Loucy (cell line): ENCODE measurements at regions not wholly inside any gene's neighbourhood (a gene's known extent, or its start where the extent isn't known, plus 50 kb on each side); places are given as distances from the start of the nearest gene placed in this dataset.

ENCODE experiments used
- H2AFZ ChIP-seq: fragments of 200-600 bp; sonication (generic); 2 replicates; pipeline ENCODE4 v1.6.0; 2016; ENCODE audit warnings: antibody characterized with exemption, mild to moderate bottlenecking, low read length, moderate library complexity
- H3F3A ChIP-seq: fragments of 200-600 bp; 2 replicates; pipeline ENCODE4 v1.6.0; 2016; ENCODE audit warnings: antibody characterized with exemption, low read depth, mild to moderate bottlenecking
- H3K27me3 ChIP-seq: fragments of 200-600 bp; sonication (generic); 2 replicates; pipeline ENCODE4 v1.6.1; 2014; ENCODE audit warnings: low read length, mild to moderate bottlenecking; ENCODE audit not compliant: insufficient read depth, poor library complexity, severe bottlenecking
- H3K36me3 ChIP-seq: fragments of 200-600 bp; sonication (generic); 2 replicates; pipeline ENCODE4 v1.6.1; 2016; ENCODE audit warnings: low read length; ENCODE audit not compliant: insufficient read depth
- H3K4me1 ChIP-seq: fragments of 200-600 bp; sonication (generic); 2 replicates; pipeline ENCODE4 v1.5.1; 2014; ENCODE audit warnings: low read length, mild to moderate bottlenecking; ENCODE audit not compliant: insufficient read depth, poor library complexity, severe bottlenecking
- H3K4me2 ChIP-seq: fragments of 200-600 bp; sonication (generic); 2 replicates; pipeline ENCODE4 v1.6.0; 2014; ENCODE audit warnings: antibody characterized with exemption, low read length, low read depth, mild to moderate bottlenecking; ENCODE audit not compliant: poor library complexity, severe bottlenecking
- H3K4me3 ChIP-seq: fragments of 200-600 bp; sonication (generic); 2 replicates; pipeline ENCODE4 v1.5.1; 2014; ENCODE audit warnings: low read length, mild to moderate bottlenecking, mixed read lengths; ENCODE audit not compliant: poor library complexity, severe bottlenecking
- H3K79me2 ChIP-seq: fragments of 200-600 bp; sonication (generic); 2 replicates; pipeline ENCODE4 v1.6.1; 2014; ENCODE audit warnings: low read length; ENCODE audit not compliant: insufficient read depth
- H3K9ac ChIP-seq: fragments of 200-600 bp; sonication (generic); 2 replicates; pipeline ENCODE4 v1.6.0; 2014; ENCODE audit warnings: mild to moderate bottlenecking, low read depth, low read length, moderate library complexity; ENCODE audit not compliant: poor library complexity, severe bottlenecking
- H3K9me2 ChIP-seq: fragments of 200-600 bp; sonication (generic); replicated peaks from 2 replicates; pipeline ENCODE4 v1.6.1; 2016; ENCODE audit warnings: low read depth, low read length, mixed read lengths
- H3K9me3 ChIP-seq: fragments of 200-600 bp; sonication (generic); 2 replicates; pipeline ENCODE4 v1.6.1; 2014; ENCODE audit warnings: mild to moderate bottlenecking, antibody characterized with exemption, low read length, low read depth; ENCODE audit not compliant: insufficient read depth
- H4K20me1 ChIP-seq: fragments of 200-600 bp; sonication (generic); 2 replicates; pipeline ENCODE4 v1.6.0; 2014; ENCODE audit warnings: antibody characterized with exemption, low read length, mild to moderate bottlenecking; ENCODE audit not compliant: insufficient read depth, poor library complexity, severe bottlenecking
- EZH2phosphoT487 ChIP-seq: fragments of 200-600 bp; IDR thresholded peaks from 2 replicates; pipeline ENCODE4 v1.6.1; 2018; ENCODE audit warnings: antibody characterized with exemption, mild to moderate bottlenecking, moderate library complexity, borderline replicate concordance
- TF ChIP-seq, protein P1 (sequence below): fragments of 200-600 bp; sonication (generic); conservative IDR thresholded peaks from 2 replicates; pipeline ENCODE4 v1.5.1; 2014; ENCODE audit warnings: mild to moderate bottlenecking, antibody characterized with exemption, low read length

DNA sequence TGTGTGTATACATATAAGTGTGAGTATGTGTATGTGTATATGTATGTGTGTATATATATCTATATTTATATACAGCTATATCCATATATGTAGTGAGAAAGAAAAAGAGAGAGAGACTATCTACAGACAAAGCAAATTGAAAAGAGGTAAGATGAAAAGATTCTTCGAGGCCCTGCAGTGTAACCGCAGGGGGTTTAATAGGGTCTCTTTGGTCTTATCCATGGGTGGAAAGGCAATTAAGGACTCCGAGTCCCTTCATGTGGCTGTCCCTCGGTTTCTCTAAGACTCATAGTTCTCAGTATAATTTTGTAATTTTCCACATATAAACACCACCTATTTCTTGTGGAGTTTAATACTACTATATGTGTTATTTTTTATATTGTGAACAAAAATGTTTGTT, 50.6 kb upstream of the JAZF1 start:
- Histone ChIP-seq H3K27me3 (no peaks in the 10 kb centered on the region), H3K4me2 (no peak overlapping the region), H4K20me1 (no peaks in the 10 kb centered on the region), H2AFZ (no peak overlapping the region), H3K79me2 (no peaks in the 10 kb centered on the region), H3K9me2 (no peaks in the 10 kb centered on the region), H3K9me3 (no peaks in the 10 kb centered on the region), H3F3A (no peaks in the 10 kb centered on the region), H3K4me1 (peaks cover 11% of the 10 kb centered on the region), H3K4me3 (no peak overlapping the region), H3K9ac (no peak overlapping the region), H3K36me3 (no peaks in the 10 kb centered on the region)
- TF ChIP-seq, protein P1, sequence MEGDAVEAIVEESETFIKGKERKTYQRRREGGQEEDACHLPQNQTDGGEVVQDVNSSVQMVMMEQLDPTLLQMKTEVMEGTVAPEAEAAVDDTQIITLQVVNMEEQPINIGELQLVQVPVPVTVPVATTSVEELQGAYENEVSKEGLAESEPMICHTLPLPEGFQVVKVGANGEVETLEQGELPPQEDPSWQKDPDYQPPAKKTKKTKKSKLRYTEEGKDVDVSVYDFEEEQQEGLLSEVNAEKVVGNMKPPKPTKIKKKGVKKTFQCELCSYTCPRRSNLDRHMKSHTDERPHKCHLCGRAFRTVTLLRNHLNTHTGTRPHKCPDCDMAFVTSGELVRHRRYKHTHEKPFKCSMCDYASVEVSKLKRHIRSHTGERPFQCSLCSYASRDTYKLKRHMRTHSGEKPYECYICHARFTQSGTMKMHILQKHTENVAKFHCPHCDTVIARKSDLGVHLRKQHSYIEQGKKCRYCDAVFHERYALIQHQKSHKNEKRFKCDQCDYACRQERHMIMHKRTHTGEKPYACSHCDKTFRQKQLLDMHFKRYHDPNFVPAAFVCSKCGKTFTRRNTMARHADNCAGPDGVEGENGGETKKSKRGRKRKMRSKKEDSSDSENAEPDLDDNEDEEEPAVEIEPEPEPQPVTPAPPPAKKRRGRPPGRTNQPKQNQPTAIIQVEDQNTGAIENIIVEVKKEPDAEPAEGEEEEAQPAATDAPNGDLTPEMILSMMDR = no peak
- no peak for TF ChIP-seq EZH2phosphoT487

DNA sequence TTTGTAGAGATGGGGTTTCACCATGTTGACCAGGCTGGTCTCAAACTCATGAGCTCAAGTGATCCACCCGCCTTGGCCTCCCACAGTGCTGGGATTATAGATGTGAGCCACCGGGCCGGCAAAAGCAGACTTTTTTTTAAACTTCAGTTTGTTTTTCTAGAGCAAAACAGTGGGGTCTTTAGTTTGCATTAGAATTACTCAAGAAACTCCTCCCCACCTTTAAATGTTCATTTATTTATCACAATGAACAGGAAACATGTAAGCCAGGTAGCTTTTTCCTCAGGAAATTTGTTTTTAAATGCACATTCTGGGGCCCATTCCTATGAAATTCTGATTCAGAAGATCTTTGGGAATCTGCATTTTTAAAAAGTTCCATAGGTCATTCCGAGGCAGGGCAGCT, 56.0 kb upstream of the JAZF1 start:
- TF ChIP-seq, protein P1 = no peak
- TF ChIP-seq EZH2phosphoT487 = no peak
- no peak overlapping the region for H3K9ac ChIP-seq

DNA sequence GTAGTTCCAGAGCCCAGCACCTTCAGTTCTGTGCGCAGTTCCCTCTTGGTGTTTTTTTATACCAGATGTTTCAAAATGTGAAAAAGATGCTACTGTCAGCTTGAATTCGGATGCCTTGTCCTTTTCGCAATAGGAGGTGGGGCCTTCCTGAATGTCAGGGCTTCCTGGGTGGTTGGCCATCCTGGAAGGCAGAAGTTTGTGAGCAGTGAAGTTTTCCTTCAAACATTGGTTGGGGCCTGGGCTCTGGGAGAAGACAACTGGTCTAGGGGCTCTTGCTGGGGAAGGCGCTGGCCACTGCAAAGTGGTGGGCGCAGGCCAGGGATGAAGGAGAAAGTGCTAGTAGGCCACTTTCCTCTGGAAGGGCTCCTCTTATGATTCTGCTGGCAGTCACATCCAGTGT, 56.8 kb upstream of the JAZF1 start:
- peaks cover 19% of the 10 kb centered on the region for H3K4me1 ChIP-seq
- no peaks in the 10 kb centered on the region for H3K36me3 ChIP-seq
- TF ChIP-seq EZH2phosphoT487 = no peak
- TF ChIP-seq, protein P1 = no peak
- no peak overlapping the region for H3K4me2 ChIP-seq
- H3K79me2 ChIP-seq = no peaks in the 10 kb centered on the region
- no peak overlapping the region for H3K9ac ChIP-seq
- no peaks in the 10 kb centered on the region for H3K9me2 ChIP-seq
- H3F3A ChIP-seq = no peaks in the 10 kb centered on the region
- no peaks in the 10 kb centered on the region for H4K20me1 ChIP-seq
- H3K9me3 ChIP-seq = no peaks in the 10 kb centered on the region
- no peak overlapping the region for H2AFZ ChIP-seq
- H3K27me3 ChIP-seq = no peaks in the 10 kb centered on the region
- H3K4me3 ChIP-seq = no peak overlapping the region

More for the DNA sequence above, 56.0 kb upstream of the JAZF1 start:
- Histone ChIP-seq H2AFZ (no peak overlapping the region), H4K20me1 (no peaks in the 10 kb centered on the region), H3K4me1 (peaks cover 19% of the 10 kb centered on the region), H3K9me3 (no peaks in the 10 kb centered on the region), H3K36me3 (no peaks in the 10 kb centered on the region), H3K9me2 (no peaks in the 10 kb centered on the region), H3K4me2 (no peak overlapping the region), H3K27me3 (no peaks in the 10 kb centered on the region), H3F3A (no peaks in the 10 kb centered on the region), H3K4me3 (no peak overlapping the region), H3K79me2 (no peaks in the 10 kb centered on the region)
